Fibroblast of upper back skin (primary cell): ENCODE measurements at regions not wholly inside any gene's neighbourhood (a gene's known extent, or its start where the extent isn't known, plus 50 kb on each side); places are given as distances from the start of the nearest gene placed in this dataset.

Experiments used
- DNase-seq: peaks from one replicate; pipeline ENCODE4 v3.0.0-alpha.2; 2013

DNA sequence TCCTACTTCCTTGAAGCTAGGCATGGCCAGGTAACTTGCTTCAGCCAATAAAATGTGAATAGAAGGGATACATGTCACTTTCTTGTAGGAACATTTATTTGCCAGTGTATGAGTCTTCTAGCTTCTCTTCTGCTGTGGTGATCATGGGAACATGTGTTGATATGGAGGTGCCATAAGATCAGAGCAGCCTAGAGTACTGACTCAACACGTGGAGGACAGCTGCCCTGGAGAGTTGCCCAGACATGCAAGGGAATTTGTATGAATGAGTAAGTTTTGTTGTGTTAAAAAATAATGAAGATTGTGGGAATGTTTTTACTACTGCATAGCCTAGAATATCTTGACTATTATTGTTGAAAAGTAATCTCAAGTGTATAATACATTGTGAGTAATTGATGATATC lies 502.3 kb downstream of the NUF2 start:
- DNase-seq, result peak; percentile 94

DNA sequence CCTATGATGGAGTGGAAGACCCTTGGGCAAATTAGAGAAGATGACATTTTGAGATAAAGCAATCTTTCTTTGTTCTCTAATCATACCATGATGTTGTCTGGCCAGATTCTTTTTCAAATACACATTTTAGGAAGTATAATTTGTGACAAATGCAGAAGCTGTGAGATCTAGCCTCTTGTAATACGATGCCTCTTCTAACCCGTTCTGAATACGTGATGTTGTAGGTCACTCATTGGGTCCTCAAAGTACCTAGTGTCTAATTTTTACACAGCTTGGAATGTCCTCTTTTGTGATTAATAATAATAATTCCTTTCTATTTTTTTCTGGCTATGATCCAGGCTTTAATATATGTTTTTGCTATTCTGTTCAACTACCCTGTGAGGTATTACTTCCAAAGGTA lies 502.7 kb downstream of the NUF2 start:
- no peak for DNase-seq

DNA sequence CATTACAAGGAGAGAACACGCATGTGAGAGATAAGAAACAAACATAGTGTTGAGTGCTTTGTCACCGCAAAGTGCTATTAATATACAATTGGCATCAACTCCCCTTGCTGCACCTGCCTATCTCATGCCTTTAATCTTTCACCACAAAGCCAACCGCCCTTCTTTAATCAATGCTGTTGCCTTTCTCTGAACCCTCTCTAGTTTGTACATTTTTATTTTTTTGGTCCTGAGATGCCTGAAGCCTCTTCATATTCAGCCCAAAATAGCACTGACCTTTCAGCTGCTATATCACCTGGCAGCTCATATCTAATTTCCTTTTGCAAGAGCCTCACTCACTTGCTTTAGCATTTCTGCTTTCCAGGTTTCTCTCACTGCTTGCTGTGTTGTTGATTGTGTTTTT lies 504.7 kb downstream of the NUF2 start:
- DNase-seq, result no peak

DNA sequence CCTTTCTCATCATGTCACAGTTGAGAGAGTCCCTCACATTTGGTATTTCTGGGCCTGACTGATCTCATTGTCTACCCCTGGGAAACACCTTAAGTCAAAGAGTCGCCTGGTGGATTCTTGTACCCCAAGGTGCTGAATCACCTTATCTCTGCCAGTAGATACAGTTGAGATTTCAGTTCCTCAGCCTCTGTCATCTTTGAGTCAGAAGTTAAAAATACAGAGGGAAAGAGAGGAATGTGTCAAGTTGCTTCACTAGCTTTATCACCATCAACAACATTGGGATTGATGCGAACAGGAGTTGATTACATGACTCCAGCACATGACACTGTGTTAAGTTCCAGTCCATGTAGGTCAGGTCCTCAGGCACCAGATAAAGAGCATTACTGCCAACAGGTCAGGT lies 513.0 kb downstream of the NUF2 start:
- DNase-seq, result no peak

DNA sequence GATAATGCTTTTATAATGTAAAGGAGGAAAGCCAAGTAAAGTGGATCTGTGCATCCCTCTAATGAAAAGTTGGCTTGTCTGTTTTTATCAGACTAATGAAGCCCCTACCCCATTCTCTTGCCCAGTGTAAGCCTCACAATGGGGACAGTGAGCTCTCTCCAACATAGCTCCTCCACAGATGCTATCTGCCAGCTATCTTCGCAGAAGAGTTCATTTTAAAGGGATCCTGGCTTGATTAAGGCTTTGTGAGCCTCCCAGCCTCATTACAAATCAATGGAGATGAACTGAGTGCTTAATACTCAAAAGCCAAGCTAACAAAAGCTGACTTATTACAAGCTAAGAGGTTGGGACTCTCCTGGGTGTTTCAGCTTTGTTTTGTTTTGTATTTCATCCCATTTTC lies 514.7 kb downstream of the NUF2 start:
- DNase-seq, result no peak

DNA sequence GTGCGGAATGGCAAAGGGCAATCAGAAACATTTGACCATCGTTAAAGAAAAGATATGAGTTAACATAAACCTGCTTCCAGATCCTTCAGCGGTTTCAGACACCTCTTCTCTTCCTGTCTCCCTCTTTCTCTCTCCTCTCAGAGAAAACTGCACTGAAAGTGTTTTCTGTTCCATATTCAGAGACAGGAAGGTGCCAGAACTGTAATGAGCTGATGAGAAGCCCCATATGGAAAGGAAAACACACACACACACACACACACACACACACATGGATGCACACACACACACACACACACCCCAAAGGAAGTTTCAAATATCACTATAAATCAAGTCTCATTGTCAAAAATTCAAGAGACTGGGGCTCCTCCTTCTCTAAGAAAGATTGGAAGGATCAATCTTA lies 515.5 kb downstream of the NUF2 start:
- no peak for DNase-seq

DNA sequence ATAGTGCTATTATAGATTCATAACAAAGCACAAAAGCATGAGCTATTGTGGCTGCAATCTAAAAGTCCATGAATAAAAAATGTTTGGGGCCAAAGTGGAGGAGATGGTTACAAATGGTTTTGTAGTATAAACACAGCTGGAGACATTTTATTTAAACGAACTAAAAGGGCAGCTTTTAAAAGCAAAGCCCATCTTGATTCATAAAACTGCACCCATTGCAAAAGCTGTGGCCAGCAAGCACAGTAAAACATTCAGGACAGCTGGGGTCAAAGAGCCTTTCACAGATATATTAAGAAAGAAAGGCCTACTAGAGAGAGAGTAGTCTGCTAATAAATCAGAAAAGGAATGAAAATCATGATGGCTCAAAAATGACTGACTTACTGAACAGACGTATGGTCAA lies 520.8 kb downstream of the NUF2 start:
- DNase-seq, result peak; percentile 78

DNA sequence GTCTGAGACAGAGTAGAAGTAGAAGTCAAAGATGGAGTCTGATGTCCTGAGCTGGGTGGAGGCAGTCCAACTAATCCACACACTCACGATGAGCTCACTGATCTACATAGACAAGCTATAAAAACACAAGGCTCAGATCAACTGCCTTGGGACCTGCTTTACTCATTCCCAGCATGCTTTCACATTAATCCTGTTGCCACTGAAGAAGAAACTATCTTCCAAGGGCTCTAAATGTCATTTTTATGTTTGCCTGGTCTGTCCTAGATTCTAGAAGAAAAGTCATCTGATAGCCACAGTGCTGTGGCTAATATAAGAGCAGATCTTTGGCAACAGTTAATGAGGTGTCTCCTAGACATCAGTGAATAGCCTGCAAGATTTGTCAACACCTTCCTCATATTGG lies 522.7 kb downstream of the NUF2 start:
- peak; percentile 85 for DNase-seq

DNA sequence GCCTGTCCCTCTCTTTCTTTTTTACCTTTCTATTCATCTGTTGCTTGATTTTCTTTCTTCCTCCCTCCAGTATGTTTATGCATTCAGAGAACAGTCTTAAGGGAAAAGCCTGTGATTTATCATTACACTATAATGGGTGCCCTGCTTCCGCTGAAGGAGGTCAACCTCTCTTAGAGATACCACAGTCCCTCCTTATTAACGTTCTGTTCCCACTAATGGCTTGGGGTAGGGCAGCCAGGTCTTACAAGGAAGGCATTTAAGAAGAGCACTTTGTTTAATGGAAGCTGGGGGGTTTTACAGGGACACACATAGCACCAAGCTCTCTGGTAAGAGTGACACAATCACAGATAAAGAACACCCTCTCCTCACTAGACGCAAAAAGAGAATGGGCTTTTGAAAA lies 523.5 kb downstream of the NUF2 start:
- DNase-seq, result no peak

DNA sequence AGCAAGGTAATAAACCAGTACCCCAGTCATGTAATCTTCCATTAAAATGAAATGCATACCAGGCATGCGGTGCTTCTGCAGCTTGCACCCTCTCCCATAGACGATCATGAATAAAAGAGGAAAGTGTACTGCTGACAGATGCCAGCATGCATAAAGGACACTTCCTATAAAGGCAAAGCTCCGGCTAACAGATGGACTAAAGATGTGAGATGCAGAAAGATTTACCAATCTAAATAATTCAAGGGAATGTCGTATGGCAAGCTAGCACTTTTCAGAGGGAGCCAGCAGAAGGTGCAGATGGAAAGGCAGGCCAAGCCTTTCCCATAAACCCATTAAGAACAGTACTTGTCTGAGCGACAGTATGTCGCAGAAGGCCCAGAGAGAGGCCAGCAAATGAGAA lies 542.0 kb downstream of the NUF2 start:
- no peak for DNase-seq

DNA sequence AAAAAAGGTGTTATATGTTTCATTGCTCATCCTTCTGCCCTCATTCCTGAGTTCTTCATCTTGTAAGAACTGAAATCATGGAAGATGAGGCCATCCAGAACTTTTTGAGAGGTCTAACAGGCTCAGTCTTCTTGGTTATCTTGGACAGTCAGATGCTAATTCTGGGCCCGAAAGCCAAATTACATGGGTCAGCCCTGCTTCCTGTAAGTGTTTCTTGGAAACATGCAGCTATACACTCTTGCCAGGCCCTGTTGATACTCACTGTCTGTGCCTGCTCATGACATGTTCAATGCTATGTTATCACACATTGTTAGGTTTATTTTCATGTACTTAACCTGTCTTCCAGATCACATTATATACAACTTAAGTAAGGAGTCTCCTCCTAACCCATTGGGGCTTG lies 542.5 kb downstream of the NUF2 start:
- DNase-seq, result no peak

DNA sequence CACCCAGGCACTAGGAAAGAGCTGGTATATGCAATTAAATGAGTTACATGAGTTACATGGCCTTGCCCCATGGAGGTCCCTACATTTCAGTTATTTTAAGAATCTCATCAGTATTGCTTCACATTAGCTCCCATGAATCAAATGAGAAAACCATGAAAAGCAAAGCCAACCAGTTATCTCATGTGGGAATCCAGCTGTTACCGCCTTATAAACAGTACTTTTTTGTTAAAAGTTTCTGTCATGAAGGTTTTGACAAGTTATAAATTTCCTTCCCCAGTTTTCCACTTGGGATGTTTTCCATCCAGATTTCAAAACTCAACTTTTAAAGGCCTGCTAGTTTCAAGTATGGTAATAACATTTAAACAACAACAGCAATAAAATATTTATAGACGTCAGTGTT lies 544.8 kb downstream of the NUF2 start:
- DNase-seq, result peak; percentile 45

DNA sequence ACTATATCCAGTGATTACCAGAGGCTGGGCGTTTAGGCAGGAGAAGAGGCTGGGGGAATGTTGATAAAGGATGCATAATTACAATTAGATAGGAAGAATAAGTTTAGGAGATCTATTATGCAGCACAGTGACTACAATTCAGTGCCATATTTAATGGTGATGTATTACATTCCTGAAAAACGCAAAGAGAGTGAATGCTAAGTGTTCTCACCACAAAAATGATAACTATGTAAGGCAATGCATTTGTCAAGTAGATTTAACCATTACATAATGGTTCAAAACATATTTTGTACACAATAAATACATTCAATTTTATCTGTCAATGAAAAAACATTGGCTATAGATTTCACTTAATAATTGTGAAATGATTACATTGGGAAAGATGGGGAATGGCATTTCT lies 548.9 kb downstream of the NUF2 start:
- peak; percentile 83 for DNase-seq

DNA sequence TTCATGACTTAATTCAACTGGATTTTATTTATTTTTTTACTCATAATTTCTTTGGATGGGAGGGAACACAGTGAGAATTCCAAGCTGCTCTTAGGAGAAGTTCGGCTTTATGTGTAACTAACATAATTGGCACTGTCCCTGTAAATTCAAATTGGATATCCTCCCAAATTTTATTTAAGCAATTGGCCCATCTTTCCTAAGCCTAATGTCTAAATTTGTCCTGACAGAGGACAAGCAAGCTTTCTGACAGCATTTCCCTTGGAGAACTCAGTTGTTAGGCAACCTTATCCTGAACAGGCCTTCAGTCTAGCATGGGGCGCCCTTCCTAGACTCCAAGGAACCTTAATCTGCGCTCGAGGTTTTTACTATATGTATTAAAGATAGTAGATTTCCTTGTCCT lies 550.3 kb downstream of the NUF2 start:
- DNase-seq, result no peak

DNA sequence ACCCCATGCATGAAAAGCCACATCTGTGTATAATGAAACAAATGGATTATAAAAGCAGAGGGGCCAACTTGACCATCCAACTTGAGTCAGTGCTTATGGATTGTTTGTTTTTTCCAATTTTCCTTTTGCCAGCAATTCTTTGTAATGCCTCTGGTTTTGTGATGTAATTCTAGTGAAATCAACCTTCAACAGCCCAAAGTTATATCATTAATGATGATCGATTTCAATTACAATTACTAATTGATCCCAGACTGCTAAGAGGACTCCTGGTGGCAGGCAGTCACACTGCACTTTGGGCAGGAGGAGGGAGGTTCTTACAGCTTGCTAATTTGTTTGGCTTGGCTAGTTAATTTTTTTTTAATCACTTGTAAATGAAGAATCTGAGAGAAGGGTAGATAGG lies 552.3 kb downstream of the NUF2 start:
- DNase-seq, result peak; percentile 32

DNA sequence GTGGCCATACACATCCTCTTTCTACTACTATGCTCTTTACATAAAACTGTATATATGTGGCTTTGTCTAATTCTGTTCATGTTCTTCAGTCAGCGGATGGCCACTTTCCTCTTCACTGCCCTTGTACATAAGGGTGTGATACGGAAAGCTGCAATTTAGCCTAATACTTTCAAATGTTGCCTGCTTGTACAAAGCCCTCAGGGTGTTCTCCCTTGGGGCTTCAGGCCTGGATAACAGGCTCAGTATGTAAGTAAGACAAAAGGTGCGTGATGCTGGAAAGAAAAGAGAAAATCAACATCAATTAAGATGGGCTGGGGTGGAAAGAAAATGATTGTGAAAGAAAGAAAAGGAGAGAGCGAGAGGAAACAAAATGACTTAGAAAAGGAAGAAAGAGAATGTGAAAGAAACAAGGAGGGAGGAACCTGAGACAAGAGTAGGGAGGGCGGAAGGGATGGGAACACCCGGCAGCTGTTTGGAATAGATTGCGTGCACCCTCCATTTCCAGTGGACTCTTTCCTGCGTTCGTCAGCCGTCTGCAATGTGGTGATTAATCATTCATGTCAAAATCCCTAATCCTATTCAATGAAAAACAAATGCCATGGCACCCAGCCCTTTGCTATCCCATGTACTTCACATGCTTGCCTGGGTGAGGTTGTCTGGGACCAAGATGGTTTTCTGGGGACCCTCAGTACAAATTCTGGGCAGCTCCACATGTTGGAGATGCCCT lies 553.6 kb downstream of the NUF2 start:
- DNase-seq, result peak; percentile 98

DNA sequence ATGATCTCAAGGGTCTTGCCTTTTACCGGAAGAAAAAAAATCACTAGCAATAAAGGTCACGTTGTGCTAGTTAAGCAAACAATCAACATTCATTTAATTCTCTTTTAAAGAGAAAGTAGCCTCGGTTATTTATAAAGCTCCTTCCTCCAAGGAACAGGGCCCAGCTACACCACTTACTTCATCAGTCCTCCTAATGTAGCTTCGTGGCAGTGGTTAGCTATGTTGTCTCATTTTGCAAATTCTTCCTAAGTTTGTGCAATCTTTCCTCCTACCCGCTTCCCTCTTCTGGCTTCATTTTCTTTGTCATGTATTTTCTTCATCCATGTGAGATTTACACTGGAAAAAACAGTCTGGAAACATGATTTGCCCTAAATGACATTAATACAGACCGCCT lies 554.2 kb downstream of the NUF2 start:
- peak; percentile 93 for DNase-seq

DNA sequence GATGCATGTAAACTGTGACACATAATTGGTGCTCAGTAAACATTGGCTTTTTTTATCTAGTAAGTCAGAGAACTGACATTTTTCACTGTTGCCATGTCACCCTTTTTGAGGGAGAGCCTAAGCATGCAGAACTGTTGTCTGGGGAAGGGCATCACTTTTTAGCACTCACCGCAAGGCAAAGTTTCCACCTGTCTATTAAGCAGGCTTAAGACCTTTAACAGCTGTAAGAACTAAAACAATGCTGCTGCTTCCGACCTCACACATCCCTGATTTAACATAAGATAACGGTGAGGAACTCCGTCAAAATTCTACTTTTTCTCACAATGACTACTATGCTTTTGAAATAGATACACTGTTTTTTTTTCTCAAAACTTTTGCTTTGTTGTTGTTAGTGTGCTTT lies 554.8 kb downstream of the NUF2 start:
- no peak for DNase-seq

DNA sequence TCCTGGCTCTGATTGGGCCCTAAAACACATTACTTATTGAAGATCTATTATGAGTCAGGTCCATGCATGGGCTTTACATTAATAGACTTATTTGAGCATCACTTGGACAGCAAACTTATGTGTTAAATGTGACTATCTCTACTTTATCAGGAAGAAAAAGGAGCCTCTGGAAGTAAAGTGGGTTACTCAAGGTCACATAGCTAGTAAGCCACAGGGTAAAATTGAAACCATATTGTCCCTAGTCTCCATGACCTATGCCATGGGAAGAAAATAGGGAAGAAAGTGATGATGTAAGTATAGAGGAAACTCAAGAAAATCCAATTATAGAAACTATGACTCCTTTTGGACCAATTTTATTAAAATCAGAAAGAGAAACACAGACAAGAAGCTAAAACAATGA lies 555.3 kb downstream of the NUF2 start:
- peak; percentile 91 for DNase-seq

DNA sequence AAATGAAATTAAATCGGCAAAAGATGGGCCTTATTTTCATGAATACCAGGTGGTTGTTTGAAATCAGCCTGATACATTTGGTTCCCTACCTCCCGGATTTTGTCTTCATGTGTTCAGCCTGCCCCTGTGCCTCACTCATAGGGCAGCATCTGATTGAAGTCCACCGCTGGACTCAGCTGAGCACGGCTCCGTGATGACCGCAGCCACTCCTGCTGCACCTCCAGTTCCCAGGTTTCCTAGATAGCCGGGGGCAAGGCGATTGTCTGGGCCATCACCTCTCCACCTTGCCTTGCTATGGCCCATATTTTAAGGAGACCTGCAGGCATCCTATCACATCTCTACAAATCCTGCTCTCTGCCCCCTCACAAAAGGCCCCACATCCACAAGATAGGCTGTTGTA lies 563.8 kb downstream of the NUF2 start:
- no peak for DNase-seq

DNA sequence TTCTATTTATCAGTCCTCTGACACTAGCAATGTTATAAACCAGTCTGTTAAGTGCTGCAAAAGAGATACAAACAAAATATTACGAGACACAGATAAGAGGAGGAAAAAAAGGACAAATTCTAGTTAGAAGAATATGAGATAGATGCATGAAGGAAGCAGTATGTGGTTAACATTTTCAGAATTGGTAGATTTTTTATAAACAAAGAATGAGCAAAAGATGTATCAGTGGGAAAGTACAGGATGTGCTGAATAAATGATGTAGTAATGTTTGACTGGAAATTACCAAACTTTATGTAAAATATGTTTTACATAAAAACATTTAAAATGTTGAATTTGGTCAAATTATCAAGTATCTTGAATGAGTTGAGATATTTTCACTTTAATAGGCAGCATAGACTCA lies 574.2 kb downstream of the NUF2 start:
- DNase-seq, result no peak

DNA sequence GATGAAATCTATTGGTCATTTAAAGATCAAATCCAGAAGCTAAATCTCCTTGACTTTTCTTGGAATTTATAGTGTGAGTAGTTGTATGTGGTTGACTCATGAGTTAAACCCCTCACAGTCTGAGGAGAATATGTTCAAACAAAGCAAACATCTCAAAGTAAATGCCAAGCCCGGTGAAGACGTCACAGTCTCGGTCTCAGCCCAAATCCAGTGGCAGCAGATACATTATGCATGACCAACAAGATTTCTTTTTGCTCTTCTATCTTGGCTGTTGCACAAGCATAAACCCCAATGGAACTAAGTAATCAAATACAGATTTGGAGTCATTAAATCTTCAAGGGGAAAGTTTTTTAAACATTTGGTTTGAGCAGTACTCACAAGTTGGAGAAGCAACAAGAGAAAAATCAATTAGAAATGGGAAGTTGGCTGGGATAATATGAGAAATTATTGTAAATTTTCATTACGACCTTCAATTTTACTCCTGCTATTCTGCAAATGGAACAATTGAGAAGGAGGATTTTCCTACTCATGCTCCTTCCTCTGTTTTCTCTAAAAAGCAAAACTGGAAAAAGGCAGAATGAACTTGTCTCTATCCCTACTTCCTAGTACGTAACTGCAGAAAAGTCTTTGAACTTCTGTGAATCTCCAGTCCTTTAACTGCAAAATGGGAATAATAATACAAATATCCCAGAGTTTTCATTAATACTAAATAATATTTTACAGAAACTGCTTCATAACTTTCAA lies 575.8 kb downstream of the NUF2 start:
- DNase-seq, result peak; percentile 96

DNA sequence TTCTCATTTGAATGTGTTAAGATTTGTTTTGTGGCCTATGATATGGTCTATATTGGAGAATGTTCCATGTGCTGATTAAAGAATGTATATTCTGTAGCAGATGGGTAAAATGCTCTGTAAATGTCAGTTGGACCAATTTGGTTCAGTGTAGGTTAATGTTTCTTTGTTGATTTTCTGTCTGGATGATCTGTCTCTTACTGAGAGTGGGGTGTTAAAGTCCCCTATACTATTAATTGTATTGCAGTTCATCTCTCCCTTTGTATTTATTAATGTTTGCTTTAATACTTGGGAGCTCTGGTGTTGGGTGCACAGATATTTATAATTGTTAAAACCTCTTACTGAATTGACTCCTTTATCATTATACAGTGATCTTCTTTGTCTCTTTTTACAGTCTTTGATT lies 584.5 kb downstream of the NUF2 start:
- DNase-seq, result no peak

DNA sequence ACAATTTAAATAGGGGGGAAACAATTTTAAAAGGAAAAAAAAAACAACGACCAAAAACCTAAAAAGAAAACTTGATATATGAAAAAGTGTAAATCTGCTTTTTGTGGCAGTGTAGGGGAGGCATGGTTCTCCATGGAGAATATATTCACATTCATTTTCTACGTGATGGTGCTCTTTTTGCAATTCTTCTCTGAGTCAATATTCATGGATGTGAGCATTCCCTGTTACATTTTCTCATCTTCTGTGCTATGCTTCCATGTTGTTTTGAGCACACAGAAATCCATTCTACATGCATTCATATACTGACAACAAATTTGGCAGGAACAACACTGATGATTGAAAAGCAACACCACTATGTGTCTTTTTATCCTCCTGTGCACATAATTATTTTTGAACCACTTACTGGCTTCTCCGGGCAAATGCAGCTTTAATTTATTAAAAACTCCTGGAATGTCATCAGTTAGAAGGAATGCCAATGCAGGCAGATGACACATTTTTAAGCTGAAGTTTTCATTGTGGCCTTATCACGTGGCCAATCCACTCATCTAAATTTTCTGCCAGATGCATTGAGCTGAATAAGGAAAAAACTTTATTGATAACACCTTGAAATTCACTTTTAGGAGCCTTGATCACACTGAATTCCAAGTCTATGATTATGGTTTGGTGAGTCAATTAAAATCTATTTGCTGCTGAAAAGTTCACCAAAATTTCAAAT lies 590.6 kb downstream of the NUF2 start:
- DNase-seq, result peak; percentile 72
